Brain microvascular endothelial cell (primary cell): ENCODE measurements at regions not wholly inside any gene's neighbourhood (a gene's known extent, or its start where the extent isn't known, plus 50 kb on each side); places are given as distances from the start of the nearest gene placed in this dataset.

Experiments used
- DNase-seq: peaks from one replicate; pipeline ENCODE4 v3.0.0-alpha.2; 2020
- H3K27ac ChIP-seq: fragments of 250-450 bp; sonication (Bioruptor Pico); 2 replicates; pipeline ENCODE4 v1.5.1; 2020; ENCODE audit warnings: mild to moderate bottlenecking, moderate library complexity
- H3K27me3 ChIP-seq: fragments of 250-450 bp; sonication (Bioruptor Pico); replicated peaks from 2 replicates; pipeline ENCODE4 v1.5.1; 2020; ENCODE audit warnings: mild to moderate bottlenecking
- H3K36me3 ChIP-seq: fragments of 250-450 bp; sonication (Bioruptor Pico); replicated peaks from 2 replicates; pipeline ENCODE4 v1.5.1; 2020; ENCODE audit warnings: mild to moderate bottlenecking
- H3K4me3 ChIP-seq: 2 replicates; pipeline ENCODE4 v1.5.1; 2011; ENCODE audit warnings: low read depth, mild to moderate bottlenecking, control low read depth, low read length, moderate library complexity
- in situ Hi-C: cut with HindIII; loops from 2 replicates; pipeline ENCODE4 v1.10.0; 2017; ENCODE audit warnings: low sequenced_read_pairs, low pct_ligation_motif_present
- TF ChIP-seq, protein P1 (sequence below): IDR thresholded peaks from 2 replicates; pipeline ENCODE4 v1.5.1; 2011; ENCODE audit warnings: low read depth, mild to moderate bottlenecking, moderate library complexity, low read length, control low read depth, inconsistent platforms; ENCODE audit errors: missing control alignments

- H3K27ac ChIP-seq = no peak overlapping the region
- H3K27me3 ChIP-seq = no peaks in the 10 kb centered on the region
- in situ Hi-C loops = no loop called here
- TF ChIP-seq, protein P1, sequence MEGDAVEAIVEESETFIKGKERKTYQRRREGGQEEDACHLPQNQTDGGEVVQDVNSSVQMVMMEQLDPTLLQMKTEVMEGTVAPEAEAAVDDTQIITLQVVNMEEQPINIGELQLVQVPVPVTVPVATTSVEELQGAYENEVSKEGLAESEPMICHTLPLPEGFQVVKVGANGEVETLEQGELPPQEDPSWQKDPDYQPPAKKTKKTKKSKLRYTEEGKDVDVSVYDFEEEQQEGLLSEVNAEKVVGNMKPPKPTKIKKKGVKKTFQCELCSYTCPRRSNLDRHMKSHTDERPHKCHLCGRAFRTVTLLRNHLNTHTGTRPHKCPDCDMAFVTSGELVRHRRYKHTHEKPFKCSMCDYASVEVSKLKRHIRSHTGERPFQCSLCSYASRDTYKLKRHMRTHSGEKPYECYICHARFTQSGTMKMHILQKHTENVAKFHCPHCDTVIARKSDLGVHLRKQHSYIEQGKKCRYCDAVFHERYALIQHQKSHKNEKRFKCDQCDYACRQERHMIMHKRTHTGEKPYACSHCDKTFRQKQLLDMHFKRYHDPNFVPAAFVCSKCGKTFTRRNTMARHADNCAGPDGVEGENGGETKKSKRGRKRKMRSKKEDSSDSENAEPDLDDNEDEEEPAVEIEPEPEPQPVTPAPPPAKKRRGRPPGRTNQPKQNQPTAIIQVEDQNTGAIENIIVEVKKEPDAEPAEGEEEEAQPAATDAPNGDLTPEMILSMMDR = no peak
- no peak overlapping the region for H3K4me3 ChIP-seq
- no peaks in the 10 kb centered on the region for H3K36me3 ChIP-seq
- DNase-seq = no peak
These were observed 1912.7 kb upstream of the TENM3 start for GRCh38 chr4:180330521-180330920.

DNA sequence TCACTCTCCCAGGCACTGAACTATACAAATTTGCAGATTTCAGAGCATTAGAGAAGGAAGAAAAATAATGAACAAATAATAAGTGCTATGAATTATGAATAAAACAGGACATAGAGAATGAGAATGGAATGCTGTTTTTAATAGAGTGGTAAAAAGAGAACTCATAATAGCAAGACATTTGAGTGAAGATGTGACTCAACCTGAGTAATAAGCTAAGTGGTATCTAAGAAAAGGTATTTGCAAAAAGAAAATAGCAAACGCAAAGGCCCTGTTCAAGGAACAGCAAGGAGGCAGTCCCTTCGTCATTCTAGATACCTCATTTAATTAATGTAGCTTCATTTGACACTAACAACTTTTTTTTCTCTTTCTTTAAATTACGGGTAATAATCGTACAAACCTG lies 1910.0 kb upstream of the TENM3 start:
- Histone ChIP-seq H3K27me3 (no peaks in the 10 kb centered on the region), H3K4me3 (no peak overlapping the region), H3K36me3 (no peaks in the 10 kb centered on the region), H3K27ac (no peak overlapping the region)
- TF ChIP-seq, protein P1 = no peak
- in situ Hi-C loops = no loop called here
- no peak for DNase-seq

DNA sequence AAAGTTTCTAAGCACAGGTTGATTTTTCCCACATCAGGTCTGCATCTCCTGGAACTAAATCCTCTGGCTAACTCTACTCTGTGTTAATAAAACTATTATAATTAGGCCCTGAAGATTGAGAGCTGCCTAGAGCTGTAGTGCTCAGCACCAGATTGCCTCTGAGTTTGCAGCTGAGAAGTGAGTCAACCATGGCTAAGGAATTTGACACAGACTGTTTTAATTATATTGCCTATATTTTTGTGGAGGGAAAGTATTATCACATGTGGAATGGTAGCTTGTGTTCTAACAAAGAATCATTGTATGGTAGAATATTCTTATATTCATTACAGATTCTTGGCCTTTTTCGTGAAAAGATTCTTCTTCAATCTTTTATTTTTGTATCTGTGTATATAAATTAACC lies 1907.6 kb upstream of the TENM3 start:
- in situ Hi-C loops = no loop called here
- no peak overlapping the region for H3K4me3 ChIP-seq
- TF ChIP-seq, protein P1 = no peak
- H3K27me3 ChIP-seq = no peaks in the 10 kb centered on the region
- DNase-seq = no peak
- no peaks in the 10 kb centered on the region for H3K36me3 ChIP-seq
- H3K27ac ChIP-seq = no peak overlapping the region

DNA sequence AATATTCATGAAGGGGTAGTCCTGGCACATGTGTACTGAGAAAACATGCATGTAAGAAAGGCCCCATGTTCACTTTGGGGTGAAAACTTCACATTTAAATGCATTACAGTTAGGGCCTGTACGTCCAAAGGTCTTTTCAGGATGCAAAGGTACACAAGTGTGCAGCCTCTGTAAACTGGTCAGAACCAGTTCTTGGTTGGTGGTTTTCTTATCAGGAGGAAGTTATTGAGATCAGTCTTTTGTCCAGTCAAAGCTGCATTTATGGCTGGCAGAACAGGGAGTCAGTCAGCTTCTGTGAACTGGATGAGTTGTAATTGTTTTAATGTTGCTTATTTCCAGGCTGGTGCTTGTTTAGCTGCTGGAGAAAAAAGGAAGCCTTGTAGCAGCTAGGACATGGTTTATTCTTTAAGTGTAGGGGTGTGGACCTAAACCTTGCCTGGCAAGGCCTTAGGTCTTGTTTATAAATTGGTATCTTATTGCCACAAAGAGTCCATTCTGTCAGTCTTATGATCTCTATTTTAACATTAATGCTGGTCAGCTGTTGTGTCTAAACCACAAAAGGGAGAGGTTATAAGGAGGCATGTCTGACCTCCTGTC lies 1906.6 kb upstream of the TENM3 start:
- no peaks in the 10 kb centered on the region for H3K27me3 ChIP-seq
- no peaks in the 10 kb centered on the region for H3K36me3 ChIP-seq
- DNase-seq = no peak
- TF ChIP-seq, protein P1 = no peak
- in situ Hi-C loops = no loop called here
- no peak overlapping the region for H3K27ac ChIP-seq
- H3K4me3 ChIP-seq = no peak overlapping the region

- in situ Hi-C loops = no loop called here
- Histone ChIP-seq H3K27ac (no peak overlapping the region), H3K36me3 (no peaks in the 10 kb centered on the region), H3K4me3 (no peak overlapping the region), H3K27me3 (no peaks in the 10 kb centered on the region)
- no peak for DNase-seq
- TF ChIP-seq, protein P1 = no peak
These were observed 1901.3 kb upstream of the TENM3 start for GRCh38 chr4:180341926-180342325.

- Histone ChIP-seq H3K36me3 (no peaks in the 10 kb centered on the region), H3K27me3 (no peaks in the 10 kb centered on the region), H3K4me3 (no peak overlapping the region), H3K27ac (no peak overlapping the region)
- in situ Hi-C loops = no loop called here
- TF ChIP-seq, protein P1 = no peak
- DNase-seq = no peak
These were observed 1892.3 kb upstream of the TENM3 start for GRCh38 chr4:180350901-180351300.
